Stimulated activated CD4-positive, alpha-beta T cell treated with anti-CD3 and anti-CD28 coated beads, Interleukin-15, amount 100 ng/mL, for 24 hours (primary cell): ENCODE measurements at regions not wholly inside any gene's neighbourhood (a gene's known extent, or its start where the extent isn't known, plus 50 kb on each side); places are given as distances from the start of the nearest gene placed in this dataset.
"Not testable (repeated sequence)": the region's sequence is repeated elsewhere in the genome, so short reads cannot be mapped to it uniquely, and the experiment has no call there.

Experiments used
- DNase-seq: peaks from one replicate; pipeline ENCODE4 v3.0.0-alpha.2; 2020

GRCh38 chr2:125925891-125926546 lies 729.9 kb upstream of the GYPC start:
- DNase-seq: no peak

- no peak for DNase-seq
Observed at GRCh38 chr2:125935559-125935958, 720.4 kb upstream of the GYPC start.

DNA sequence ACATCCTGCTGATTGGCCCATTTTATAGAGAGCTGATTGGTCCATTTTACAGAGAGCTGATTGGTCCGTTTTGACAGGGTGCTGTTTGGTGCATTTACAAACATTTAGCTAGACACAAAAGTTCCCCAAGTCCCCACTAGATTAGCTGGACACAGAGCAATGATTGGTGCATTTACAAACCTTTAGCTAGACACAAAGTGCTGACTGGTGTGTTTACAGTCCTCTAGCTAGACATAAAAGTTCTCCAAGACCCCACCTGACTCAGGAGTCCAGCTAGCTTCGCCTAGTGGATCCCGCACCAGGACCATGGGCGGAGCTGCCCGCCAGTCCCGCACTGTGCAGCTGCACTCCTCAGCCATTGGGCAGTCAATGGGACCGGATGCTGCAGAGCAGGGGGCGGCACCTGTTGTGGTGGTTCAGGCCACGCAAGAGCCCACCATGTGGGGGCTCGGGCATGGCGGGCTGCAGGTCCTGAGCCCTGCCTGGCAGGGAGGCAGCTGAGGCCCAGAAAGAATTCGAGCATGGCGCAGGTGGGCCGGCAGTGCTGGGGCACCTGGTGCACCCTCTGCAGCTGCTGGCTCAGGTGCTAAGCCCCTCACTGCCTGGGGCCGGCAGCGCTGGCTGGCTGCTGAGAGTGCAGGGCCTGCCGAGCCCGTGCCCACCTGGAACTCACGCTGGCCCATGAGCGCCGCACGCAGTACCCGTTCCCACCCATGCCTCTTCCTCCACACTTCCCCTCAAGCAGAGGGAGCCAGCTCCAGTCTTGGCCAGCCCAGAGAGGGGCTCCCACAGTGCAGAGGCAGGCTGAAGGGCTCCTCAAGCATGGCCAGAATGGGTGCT lies 713.2 kb upstream of the GYPC start:
- no peak for DNase-seq

- no peak for DNase-seq
Observed at GRCh38 chr2:125959047-125959446, 696.9 kb upstream of the GYPC start.

DNA sequence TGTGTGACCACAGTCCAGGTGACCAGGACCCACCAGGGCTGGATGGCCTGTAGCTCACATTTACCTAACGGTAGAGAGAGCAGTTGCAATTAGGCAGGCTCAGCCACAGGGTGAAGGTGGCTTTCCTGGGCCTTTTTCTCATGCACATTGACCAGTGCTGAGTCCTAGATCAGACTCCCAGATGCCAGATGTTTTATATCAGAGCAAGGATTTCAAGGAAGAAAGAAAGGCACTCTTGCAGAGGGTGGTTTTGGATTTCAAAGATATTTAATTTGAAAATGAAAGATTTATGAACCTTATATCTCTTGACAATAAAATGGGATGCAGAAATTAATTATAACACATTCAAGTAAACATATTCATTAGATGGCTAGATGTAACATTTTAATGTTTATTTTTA lies 694.2 kb upstream of the GYPC start:
- no peak for DNase-seq

- DNase-seq: no peak
Observed at GRCh38 chr2:125979886-125980285, 676.1 kb upstream of the GYPC start.

GRCh38 chr2:125983364-125983763 lies 672.6 kb upstream of the GYPC start:
- no peak for DNase-seq

DNA sequence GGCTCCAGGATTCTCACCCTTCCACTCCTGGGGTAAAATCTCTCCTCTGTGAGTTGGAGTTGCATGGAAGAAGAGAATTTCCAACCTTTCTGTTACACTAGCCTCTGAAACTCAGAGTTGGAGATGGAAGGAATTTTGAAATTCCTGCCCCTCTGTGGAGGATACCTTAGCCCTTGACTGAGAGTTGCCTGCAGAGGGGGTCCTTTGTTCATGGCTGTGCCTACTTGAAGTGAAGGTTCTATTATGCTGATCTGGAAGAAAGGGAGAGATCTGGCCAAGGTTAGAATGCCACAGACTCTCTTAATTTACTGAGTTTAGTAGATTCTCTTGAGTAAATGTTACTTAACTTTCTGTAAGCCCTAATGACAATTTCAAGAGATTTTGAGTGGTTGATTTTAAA lies 626.6 kb upstream of the GYPC start:
- DNase-seq: no peak

- no peak for DNase-seq
Observed at GRCh38 chr2:126038861-126039260, 617.1 kb upstream of the GYPC start.

DNA sequence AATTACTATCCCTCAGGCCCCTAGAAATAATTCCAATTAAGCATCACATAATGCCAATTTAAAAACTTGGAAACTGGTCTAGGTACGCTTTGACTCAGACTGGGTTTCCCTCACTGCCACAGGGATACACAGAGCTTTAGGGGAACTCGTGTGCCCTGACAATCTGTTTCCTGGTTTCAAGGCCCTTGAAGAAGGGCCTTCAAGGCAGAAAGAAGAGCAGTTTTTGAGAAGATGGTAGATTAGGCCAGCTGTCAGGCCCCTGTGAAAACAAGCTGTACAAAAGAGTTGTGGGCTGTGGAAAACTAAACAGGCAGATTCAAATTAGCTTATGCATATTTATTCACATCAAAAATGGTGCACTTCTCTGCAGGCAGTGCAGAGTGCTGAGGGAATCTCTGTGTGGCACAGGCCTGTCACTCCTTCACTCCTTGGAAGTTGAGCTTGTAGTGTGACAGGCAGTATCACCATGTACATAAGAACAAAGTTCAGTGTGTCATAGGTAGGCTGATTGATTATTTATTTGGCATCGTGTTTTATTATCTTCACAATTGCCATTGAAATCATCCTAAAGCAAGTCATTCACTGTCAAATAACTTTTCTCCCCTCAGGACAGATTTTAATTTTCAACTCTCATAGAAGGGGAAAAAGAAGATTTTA lies 614.4 kb upstream of the GYPC start:
- DNase-seq: no peak

DNA sequence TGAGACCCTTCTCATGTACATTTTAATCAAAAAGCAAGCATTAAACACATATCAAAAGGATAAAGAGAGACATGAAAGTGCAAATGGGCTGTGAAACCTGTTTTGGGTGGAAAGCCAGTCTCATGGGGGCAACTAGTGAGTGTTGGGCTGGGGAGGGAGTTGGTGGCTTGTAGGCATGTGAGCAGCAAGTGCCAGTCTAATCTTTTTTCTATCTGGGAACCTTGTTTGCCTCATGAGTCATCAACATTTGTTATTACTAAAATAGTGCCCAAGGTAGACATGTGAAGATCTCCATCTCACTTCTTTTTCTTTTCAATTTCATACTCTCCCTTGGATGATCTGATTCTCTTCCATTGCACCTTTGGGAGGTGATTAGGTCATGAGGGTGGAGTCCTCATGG lies 613.9 kb upstream of the GYPC start:
- DNase-seq: no peak

DNA sequence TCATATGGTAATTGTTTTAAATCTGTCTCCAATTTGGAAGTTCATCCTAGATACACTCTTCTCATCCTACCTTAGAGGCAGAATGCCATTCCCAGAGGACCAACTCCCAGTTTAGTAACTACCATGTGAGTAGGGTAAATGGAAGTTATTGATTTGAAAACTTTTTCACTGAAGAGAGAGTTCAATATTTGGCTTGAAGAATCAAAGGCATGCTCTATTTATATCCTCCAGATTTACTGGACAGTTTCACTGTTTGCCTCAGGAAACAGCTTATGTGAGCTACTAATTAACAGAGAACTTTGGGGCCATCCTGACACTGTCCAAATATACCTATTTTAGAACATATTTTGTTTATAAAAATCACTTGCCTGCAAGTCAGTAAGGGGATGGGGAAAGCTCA lies 607.2 kb upstream of the GYPC start:
- DNase-seq: no peak

DNA sequence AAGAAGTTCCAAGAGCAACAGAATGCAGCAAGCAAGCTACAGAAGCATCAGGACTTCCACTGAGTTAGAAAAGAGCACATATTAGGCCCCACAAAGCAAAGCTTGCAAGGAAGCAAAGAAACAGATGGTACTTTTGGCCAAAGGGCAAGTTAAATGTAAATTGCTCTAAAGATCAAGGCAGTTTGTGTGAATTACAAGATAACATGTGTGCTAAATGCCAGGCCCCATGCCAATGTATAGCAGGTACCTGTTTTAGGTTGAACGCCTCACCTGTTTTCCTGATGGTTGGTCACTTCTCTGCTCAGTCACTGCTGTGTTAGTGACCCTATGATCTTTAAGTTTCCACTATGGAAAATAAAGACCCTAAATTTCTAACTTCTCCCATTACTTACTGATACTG lies 606.5 kb upstream of the GYPC start:
- no peak for DNase-seq

GRCh38 chr2:126050991-126051736 lies 604.8 kb upstream of the GYPC start:
- no peak for DNase-seq

DNA sequence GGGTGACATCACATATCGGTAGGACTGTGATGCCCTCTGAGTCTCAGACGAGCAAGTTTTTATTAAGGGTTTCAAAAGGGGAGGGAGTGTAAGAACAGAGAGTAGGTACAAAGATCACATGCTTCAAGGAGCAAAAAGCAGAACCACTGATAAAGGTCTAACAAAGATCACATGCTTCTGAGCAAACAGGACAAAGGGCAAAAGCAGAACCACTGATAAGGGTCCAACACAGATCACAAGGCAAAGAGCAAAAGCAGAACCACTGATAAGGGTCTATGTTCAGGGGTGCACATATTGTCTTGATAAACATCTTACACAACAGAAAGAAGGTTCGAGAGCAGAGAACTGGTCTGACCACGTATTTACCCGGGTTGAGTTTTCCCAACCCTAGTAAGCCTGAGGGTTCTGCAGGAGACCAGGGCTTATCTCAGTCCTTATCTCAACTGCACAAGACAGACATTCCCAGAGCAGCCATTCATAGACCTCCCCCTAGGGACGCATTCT lies 604.2 kb upstream of the GYPC start:
- DNase-seq: not testable (repeated sequence)

- DNase-seq: no peak
Observed at GRCh38 chr2:126059379-126059778, 596.6 kb upstream of the GYPC start.

GRCh38 chr2:126085011-126085795 lies 570.8 kb upstream of the GYPC start:
- no peak for DNase-seq

- no peak for DNase-seq
Observed at GRCh38 chr2:126100962-126101361, 555.0 kb upstream of the GYPC start.

GRCh38 chr2:126106006-126106405 lies 550.0 kb upstream of the GYPC start:
- DNase-seq: no peak

DNA sequence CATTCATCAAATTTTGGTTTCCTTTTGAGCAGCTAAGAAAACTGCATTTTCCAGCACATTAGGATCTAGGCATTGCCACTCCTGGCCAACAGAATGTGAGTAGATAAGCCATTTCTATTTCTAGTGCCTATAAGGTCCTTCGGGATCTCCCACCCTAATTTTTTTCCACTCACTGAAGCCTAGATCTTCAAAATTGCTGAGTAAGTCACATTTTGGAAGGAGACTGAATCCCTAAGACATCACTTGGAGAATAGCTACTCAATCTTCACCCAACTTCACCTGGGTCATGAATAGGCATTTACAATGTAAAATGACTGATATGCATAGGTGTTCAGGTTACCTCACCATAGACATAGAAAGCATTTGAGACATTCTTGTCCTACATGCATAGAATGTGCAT lies 548.1 kb upstream of the GYPC start:
- no peak for DNase-seq

GRCh38 chr2:126115975-126116374 lies 540.0 kb upstream of the GYPC start:
- DNase-seq: no peak

GRCh38 chr2:126117886-126118285 lies 538.1 kb upstream of the GYPC start:
- DNase-seq: no peak
